NOMO-1 (cell line): ENCODE measurements at regions not wholly inside any gene's neighbourhood (a gene's known extent, or its start where the extent isn't known, plus 50 kb on each side); places are given as distances from the start of the nearest gene placed in this dataset.

Experiments
- DNase-seq, 2 experiments: peaks; one replicate each; lab custom pipeline; 2025; ENCODE audit not compliant: unreplicated experiment in 2 of 2; lab: John Stamatoyannopoulos, UW

GRCh38 chr5:33312571-33313549 is 127.9 kb upstream of the TARS1 start:
- DNase-seq: no peak

- no peak for DNase-seq
Measured at GRCh38 chr5:33315189-33315588, 125.6 kb upstream of the TARS1 start.

- no peak for DNase-seq
Measured at GRCh38 chr5:33316773-33317172, 124.0 kb upstream of the TARS1 start.

GRCh38 chr5:33317271-33317670 is 123.5 kb upstream of the TARS1 start:
- peak; percentile 63 to 98 for DNase-seq

DNA sequence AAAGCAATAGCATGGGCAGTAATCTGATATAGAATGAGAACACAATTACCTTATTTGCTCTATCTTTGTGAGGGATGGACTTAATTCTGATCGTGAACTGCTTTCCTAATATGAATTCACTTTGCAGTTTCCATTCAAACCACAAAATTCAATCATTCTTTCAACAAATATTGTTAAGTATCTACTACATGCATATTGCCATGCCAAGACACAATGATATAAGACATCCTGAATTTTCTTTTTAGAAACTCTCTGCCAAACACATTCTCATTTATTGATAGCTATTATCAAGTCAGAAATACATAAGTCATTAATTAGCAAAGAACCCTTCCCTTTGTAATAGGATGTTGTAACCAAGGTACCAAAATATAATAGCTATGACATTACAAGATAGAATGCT is 121.6 kb upstream of the TARS1 start:
- DNase-seq: no peak

DNA sequence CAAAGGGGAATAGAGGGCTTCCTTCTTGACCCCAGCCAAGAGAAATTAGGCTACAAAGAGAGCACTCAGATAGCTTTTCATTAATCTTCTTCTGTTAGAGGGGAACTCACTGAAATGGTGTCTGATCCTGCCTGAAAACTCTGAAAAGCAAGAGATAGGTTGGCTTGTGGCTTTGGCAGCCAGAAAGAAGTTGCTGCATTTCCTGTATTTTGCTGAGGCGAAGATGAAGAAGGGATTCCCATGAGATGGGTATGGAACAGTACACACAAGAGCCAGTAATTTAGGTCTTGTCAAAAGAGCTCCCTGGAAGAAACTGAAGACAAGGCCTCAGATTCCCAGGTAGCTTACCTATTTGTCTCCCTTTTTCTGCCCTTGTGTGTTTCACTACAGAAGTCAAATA is 120.9 kb upstream of the TARS1 start:
- peak; percentile 6 to 38 for DNase-seq

DNA sequence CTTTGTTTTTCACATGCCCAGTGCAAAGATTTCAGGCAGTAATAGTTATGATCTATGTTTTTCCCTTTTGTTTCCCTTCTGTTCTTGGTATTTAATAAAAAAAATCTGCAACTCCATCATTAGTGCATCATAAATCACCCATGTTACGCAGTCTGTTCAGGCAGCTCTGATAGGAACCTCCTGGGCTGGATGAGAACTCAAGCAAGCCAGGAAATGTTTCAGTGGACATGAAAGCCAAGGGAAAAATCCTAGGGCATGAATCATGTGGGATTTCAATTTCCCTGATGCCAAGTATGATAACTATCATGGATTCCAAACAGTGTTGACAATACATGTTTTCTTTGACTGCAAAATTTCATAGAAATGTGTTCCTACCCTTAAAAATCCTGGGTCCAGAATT is 119.7 kb upstream of the TARS1 start:
- no peak for DNase-seq

DNA sequence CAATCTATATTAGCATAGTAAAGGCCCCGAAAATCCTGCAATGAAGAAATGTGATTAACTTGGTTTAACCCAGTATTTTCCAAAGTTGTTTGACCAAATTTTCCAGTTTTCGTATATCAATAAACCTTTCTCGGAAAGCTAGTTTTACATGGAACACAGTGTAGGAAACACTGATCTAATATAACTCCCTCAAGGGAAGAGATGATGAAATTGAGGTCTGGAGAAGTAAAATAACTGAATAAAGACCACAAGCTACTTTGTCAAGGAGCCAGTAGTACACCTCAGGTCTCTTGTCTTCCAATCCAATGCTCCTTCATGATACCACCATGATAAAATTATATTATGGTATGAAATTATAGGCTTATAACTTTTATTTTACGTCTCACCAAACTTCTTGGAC is 118.1 kb upstream of the TARS1 start:
- DNase-seq: no peak

- DNase-seq: no peak
Measured at GRCh38 chr5:33324667-33325307, 116.0 kb upstream of the TARS1 start.

- DNase-seq: no peak
Measured at GRCh38 chr5:33328818-33329217, 111.9 kb upstream of the TARS1 start.

GRCh38 chr5:33329891-33330290 is 110.9 kb upstream of the TARS1 start:
- DNase-seq: no peak

DNA sequence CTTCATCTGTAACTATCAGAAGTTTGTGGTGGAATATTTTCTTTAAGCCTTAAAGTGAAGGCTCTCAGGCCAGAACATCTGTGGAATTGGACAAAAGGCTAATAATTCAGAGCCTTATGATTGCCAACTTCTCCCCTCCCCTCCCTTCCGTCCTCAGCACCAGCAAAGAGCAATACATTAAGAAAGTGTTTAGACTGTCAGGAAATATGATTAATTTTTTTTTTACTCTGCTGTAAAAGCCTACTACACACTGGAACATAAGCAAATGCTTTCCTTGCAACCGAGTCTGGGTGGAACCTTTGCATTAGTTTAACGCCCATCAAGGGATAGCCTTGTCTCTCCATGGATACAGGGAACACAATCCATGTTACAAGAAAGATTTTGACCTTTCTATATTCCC is 110.3 kb upstream of the TARS1 start:
- no peak for DNase-seq

DNA sequence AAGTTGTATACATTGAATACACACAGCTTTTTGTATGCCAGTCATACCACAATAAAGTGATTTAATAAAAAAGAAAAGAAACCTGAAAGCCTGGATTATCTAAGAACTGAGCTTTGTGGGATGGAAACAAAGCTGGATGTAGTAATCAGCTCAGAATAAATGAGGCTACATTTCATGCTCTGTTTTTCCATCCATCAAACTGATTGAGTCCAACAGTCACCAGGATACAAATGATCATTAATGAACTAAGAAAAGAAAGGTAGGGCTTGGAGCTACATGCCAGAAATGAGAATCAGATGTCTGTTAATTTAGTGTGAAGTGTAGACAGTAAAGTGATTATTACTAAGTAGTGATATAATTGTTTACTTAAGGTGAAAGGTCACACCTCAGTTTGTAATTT is 109.8 kb upstream of the TARS1 start:
- no peak for DNase-seq

DNA sequence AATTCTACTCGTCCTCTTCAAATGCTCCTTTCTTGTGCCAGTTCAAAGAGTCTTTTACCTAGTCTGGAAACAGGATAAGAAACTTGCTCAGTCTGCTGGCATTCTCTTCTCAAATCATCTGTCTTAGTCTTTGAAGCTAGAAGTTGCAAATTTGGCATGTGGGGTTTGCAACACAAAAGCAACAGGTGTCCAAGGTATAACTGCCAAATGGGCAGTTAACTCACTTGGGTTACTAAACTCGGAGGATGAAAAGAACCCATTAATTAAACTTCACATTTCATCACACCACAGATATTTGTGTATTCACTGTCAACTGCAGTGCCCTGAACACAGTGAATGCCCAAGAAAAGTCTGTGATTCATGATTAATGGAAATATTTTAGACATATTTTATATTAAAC is 108.0 kb upstream of the TARS1 start:
- no peak for DNase-seq

GRCh38 chr5:33334829-33335228 is 105.9 kb upstream of the TARS1 start:
- DNase-seq: no peak

GRCh38 chr5:33336891-33337636 is 103.7 kb upstream of the TARS1 start:
- DNase-seq: no peak

DNA sequence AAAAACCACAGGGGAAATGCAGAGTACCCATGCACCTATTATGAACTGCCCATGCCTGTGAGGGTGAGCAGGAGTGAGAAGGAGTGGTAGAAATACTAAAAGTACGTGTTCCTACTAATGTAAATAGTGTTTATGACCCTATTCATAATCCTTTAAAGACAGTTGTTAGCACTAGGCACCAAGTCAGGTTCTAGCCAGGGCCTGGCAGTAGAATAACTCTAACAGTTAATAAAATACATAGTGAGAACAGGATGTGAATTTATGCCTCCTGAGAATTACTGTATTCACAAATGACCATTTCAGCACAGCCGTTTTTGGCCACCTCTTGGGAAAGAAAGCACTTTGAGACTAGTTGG is 103.2 kb upstream of the TARS1 start:
- no peak for DNase-seq

- DNase-seq: peak; percentile 12 to 53
Measured at GRCh38 chr5:33338336-33339110, 102.2 kb upstream of the TARS1 start.

- DNase-seq: no peak
Measured at GRCh38 chr5:33339413-33339812, 101.4 kb upstream of the TARS1 start.

- DNase-seq: no peak
Measured at GRCh38 chr5:33340195-33340594, 100.6 kb upstream of the TARS1 start.

- no peak for DNase-seq
Measured at GRCh38 chr5:33341351-33341750, 99.4 kb upstream of the TARS1 start.
